Progenitor cell of endocrine pancreas (in vitro differentiated cells): ENCODE measurements at regions not wholly inside any gene's neighbourhood (a gene's known extent, or its start where the extent isn't known, plus 50 kb on each side); places are given as distances from the start of the nearest gene placed in this dataset.

ENCODE experiments used
- DNase-seq: peaks from one replicate; pipeline ENCODE4 v3.0.0; 2021; ENCODE audit warnings: low spot score; ENCODE audit not compliant: unreplicated experiment
- H3K27ac Mint-ChIP-seq: 2 replicates; pipeline ENCODE4 v1.8.0; 2021; ENCODE audit warnings: mild to moderate bottlenecking, moderate library complexity, mixed read lengths
- H3K27me3 Mint-ChIP-seq: 2 replicates; pipeline ENCODE4 v1.8.0; 2021; ENCODE audit warnings: mixed read lengths
- H3K36me3 Mint-ChIP-seq: 2 replicates; pipeline ENCODE4 v1.8.0; 2022; ENCODE audit warnings: mixed read lengths; ENCODE audit not compliant: insufficient read depth
- H3K4me1 Mint-ChIP-seq: 2 replicates; pipeline ENCODE4 v1.8.0; 2021; ENCODE audit warnings: low read depth, mixed read lengths
- H3K4me3 Mint-ChIP-seq: 2 replicates; pipeline ENCODE4 v1.8.0; 2021; ENCODE audit warnings: low read depth, mild to moderate bottlenecking, moderate library complexity, mixed read lengths
- H3K9me3 Mint-ChIP-seq: 2 replicates; pipeline ENCODE4 v1.8.0; 2021; ENCODE audit warnings: low read depth, mixed read lengths
- TF ChIP-seq, protein P1 (sequence below): fragments of 200-600 bp; sonication (generic); IDR thresholded peaks from one replicate; pipeline ENCODE4 v1.5.0; 2021; ENCODE audit warnings: antibody characterized with exemption, mild to moderate bottlenecking; ENCODE audit not compliant: unreplicated experiment

DNA sequence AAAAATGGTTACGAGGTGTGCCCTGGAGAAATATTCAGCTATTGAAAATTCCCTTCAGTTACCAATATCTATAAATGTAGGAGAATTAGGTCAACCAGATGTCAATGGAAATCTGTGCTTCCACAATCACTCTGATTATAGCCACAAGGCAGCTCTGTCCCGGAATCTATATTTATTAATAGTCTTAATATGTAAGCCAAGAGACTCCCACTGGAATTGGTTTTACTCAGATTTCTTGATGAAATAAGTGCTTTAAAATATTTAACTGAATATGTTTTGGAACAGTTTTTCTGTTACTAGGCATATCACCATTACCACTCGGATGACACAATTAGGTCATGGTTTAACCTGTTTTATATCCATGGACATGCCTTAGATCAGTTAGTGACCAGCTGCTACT is 169.6 kb downstream of the POM121L12 start:
- Mint-ChIP-seq H3K4me1 (no peaks in the 10 kb centered on the region), H3K9me3 (peaks cover 6% of the 10 kb centered on the region), H3K4me3 (no peak overlapping the region), H3K27ac (no peak overlapping the region), H3K27me3 (no peaks in the 10 kb centered on the region), H3K36me3 (peaks cover 1% of the 10 kb centered on the region)
- no peak for DNase-seq
- TF ChIP-seq, protein P1, sequence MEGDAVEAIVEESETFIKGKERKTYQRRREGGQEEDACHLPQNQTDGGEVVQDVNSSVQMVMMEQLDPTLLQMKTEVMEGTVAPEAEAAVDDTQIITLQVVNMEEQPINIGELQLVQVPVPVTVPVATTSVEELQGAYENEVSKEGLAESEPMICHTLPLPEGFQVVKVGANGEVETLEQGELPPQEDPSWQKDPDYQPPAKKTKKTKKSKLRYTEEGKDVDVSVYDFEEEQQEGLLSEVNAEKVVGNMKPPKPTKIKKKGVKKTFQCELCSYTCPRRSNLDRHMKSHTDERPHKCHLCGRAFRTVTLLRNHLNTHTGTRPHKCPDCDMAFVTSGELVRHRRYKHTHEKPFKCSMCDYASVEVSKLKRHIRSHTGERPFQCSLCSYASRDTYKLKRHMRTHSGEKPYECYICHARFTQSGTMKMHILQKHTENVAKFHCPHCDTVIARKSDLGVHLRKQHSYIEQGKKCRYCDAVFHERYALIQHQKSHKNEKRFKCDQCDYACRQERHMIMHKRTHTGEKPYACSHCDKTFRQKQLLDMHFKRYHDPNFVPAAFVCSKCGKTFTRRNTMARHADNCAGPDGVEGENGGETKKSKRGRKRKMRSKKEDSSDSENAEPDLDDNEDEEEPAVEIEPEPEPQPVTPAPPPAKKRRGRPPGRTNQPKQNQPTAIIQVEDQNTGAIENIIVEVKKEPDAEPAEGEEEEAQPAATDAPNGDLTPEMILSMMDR = no peak

DNA sequence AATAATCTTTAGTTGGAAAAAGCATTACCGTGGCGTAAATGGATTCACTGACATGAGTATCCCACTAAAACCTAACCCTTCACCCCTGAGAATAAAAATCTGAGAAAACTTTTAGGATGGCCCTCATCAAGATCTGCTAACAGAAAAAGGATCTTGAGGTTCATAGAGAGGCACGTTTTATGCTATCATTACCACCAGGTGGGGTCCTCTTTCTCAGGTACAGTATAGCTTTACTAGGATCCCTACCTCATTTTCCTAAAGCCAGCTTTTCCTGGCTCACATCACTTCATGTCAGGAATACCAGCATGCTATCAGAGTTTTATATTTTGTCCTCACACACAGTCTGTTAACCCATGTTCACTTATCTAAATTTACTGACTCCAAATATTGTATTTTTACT is 173.7 kb downstream of the POM121L12 start:
- no peaks in the 10 kb centered on the region for H3K27me3 Mint-ChIP-seq
- no peak for DNase-seq
- H3K4me1 Mint-ChIP-seq = no peaks in the 10 kb centered on the region

DNA sequence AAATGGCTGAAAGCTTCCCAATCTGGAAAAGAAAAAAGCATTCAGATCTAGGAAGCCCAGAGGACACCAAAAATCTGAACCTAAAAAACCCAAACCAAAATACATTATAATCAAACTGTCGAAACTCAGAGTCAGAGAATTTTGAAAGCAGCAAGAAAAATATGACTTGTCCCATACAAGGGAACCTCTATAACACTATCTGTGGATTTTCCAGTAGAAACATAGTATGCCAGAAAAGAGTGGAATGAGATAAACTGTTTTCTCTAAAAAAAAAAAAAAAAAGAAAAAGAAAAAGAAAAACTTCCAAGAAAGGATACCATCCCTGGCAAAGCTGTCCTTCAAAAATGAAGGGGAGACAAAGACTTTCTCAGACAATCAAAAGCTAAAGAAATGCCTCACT is 179.0 kb downstream of the POM121L12 start:
- TF ChIP-seq, protein P1 = no peak
- Mint-ChIP-seq H3K27ac (no peak overlapping the region), H3K9me3 (peaks cover 26% of the 10 kb centered on the region), H3K27me3 (peaks cover 5% of the 10 kb centered on the region), H3K4me1 (peaks cover 2% of the 10 kb centered on the region), H3K36me3 (peaks cover 4% of the 10 kb centered on the region), H3K4me3 (no peak overlapping the region)
- DNase-seq = no peak

More for the DNA sequence above, 173.7 kb downstream of the POM121L12 start:
- Mint-ChIP-seq H3K4me3 (no peak overlapping the region), H3K9me3 (peaks cover 12% of the 10 kb centered on the region), H3K27ac (no peak overlapping the region), H3K36me3 (peaks cover 1% of the 10 kb centered on the region)
- TF ChIP-seq, protein P1 = peak; percentile 16

DNA sequence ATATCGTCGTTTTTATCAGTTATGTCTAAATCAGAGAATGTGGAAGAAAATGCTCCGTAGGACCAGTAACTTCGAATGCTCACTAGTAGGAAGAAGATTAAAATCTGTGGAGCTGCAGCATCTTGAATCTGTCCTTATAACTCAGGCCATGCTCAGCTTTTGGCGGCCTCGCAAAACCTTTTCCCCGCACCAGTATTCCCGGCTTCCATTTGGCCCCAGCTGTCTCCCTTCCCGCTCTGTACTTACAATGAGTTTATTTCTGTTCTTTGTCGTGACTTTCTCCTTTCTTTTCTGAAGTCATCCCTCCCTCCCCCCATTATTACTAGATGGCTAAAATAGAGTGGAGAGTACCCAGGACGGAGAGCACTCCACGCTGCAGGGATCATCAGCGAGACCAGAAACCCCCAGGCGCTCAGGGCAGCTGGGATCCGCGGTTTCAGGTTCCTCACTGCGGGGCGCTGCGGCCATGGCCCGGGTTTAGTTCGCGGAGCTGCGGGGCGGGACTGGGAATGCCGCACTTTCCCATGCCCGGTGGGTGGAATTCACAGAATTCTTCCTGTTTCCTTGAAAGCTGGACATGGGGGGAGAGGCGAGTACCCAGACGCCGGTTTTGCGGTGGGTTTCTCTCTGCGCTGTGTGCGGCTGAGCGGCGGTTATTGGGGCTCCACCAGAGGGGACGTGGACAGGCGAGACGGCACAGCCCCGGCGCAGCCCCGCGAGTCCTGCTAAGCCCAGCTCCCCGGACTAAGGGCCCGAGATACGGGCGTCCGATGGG is 183.5 kb downstream of the POM121L12 start:
- Mint-ChIP-seq H3K4me1 (peaks cover 2% of the 10 kb centered on the region), H3K4me3 (peak overlapping the region; percentile 70), H3K36me3 (peaks cover 4% of the 10 kb centered on the region), H3K27ac (no peak overlapping the region), H3K27me3 (peaks cover 13% of the 10 kb centered on the region), H3K9me3 (peaks cover 22% of the 10 kb centered on the region)
- DNase-seq = peak; percentile 21
- TF ChIP-seq, protein P1 = peak; percentile 9

DNA sequence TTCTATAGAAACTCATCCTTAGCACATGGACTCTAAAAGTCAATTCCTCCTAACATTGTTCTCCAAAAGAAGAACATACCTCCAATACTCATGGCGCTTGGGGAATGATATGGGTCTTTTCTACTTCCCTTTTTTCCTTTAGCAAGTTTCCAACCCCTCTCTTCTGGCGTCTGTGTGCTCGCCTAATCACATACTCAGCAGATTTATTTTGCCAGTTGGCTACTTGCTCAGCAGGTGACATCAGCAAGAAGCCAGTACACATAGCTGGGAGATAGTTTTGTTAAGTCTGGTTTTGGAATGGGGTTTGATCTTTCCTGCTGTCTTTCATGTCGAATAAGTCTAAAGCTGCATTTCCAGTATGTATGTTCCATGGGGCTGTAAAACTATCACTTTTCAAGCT is 193.8 kb downstream of the POM121L12 start:
- Mint-ChIP-seq H3K36me3 (no peaks in the 10 kb centered on the region), H3K27ac (no peak overlapping the region), H3K4me3 (no peak overlapping the region), H3K27me3 (no peaks in the 10 kb centered on the region), H3K9me3 (no peaks in the 10 kb centered on the region), H3K4me1 (peaks cover 3% of the 10 kb centered on the region)
- DNase-seq = no peak
- TF ChIP-seq, protein P1 = no peak
